SK-N-MC (cell line): ENCODE measurements at regions not wholly inside any gene's neighbourhood (a gene's known extent, or its start where the extent isn't known, plus 50 kb on each side); places are given as distances from the start of the nearest gene placed in this dataset.

ENCODE experiments used
- DNase-seq: peaks from one replicate; pipeline ENCODE4 v3.0.0-alpha.2; 2011; ENCODE audit warnings: low read depth, low spot score
- H3K27ac ChIP-seq: fragments of 200-600 bp; sonication (generic); 2 replicates; pipeline ENCODE4 v1.5.1; 2016; ENCODE audit warnings: mixed run types
- H3K36me3 ChIP-seq: fragments of 200-600 bp; sonication (generic); 2 replicates; pipeline ENCODE4 v1.6.1; 2017; ENCODE audit warnings: antibody characterized with exemption, low read length, mixed read lengths; ENCODE audit not compliant: insufficient read depth
- H3K4me3 ChIP-seq: fragments of 200-600 bp; sonication (generic); 2 replicates; pipeline ENCODE4 v1.5.1; 2016
- H3K9ac ChIP-seq: fragments of 200-600 bp; sonication (generic); 2 replicates; pipeline ENCODE4 v1.8.0; 2017; ENCODE audit warnings: mixed run types, mixed read lengths; ENCODE audit not compliant: insufficient read length
- H3K9me3 ChIP-seq: fragments of 200-600 bp; sonication (generic); 2 replicates; pipeline ENCODE4 v1.6.1; 2017; ENCODE audit warnings: low read depth, mild to moderate bottlenecking, antibody characterized with exemption, low read length, moderate library complexity, mixed read lengths
- EZH2 ChIP-seq: fragments of 200-600 bp; sonication (generic); IDR thresholded peaks from one replicate; pipeline ENCODE4 v1.6.1; 2017; ENCODE audit warnings: antibody characterized with exemption
- FOXP2 ChIP-seq: optimal IDR thresholded peaks from 2 replicates; pipeline ENCODE3; 2011; ENCODE audit warnings: mild to moderate bottlenecking, moderate library complexity; ENCODE audit not compliant: insufficient read depth; ENCODE audit errors: extremely low read length, control extremely low read depth
- POLR2AphosphoS5 ChIP-seq: IDR thresholded peaks from 2 replicates; pipeline ENCODE4 v1.6.1; 2012; ENCODE audit warnings: mild to moderate bottlenecking, low read depth, low read length, borderline replicate concordance

- Histone ChIP-seq H3K27ac (no peak overlapping the region), H3K4me3 (no peak overlapping the region), H3K9ac (no peak overlapping the region), H3K36me3 (no peaks in the 10 kb centered on the region), H3K9me3 (no peaks in the 10 kb centered on the region)
- TF ChIP-seq POLR2AphosphoS5 (no peak), EZH2 (no peak), FOXP2 (no peak)
- DNase-seq, result no peak
Measured at GRCh38 chr14:30287579-30288445, 271.1 kb upstream of the G2E3 start.

- no peak overlapping the region for H3K9ac ChIP-seq
- H3K9me3 ChIP-seq, result no peaks in the 10 kb centered on the region
Measured at GRCh38 chr14:30290001-30290400, 269.0 kb upstream of the G2E3 start.

GRCh38 chr14:30291216-30291615 lies 267.7 kb upstream of the G2E3 start:
- no peaks in the 10 kb centered on the region for H3K36me3 ChIP-seq
- DNase-seq, result no peak
- no peak overlapping the region for H3K27ac ChIP-seq
- TF ChIP-seq POLR2AphosphoS5 (no peak), FOXP2 (no peak), EZH2 (no peak)
- H3K4me3 ChIP-seq, result no peak overlapping the region
- no peak overlapping the region for H3K9ac ChIP-seq
- H3K9me3 ChIP-seq, result no peaks in the 10 kb centered on the region

More at GRCh38 chr14:30290001-30290400, 269.0 kb upstream of the G2E3 start:
- TF ChIP-seq EZH2 (no peak), FOXP2 (no peak), POLR2AphosphoS5 (no peak)
- Histone ChIP-seq H3K4me3 (no peak overlapping the region), H3K27ac (no peak overlapping the region), H3K36me3 (no peaks in the 10 kb centered on the region)
- DNase-seq, result no peak

- TF ChIP-seq FOXP2, result no peak
- no peak for TF ChIP-seq EZH2
- TF ChIP-seq POLR2AphosphoS5, result no peak
- no peaks in the 10 kb centered on the region for H3K36me3 ChIP-seq
- H3K27ac ChIP-seq, result no peak overlapping the region
- no peak overlapping the region for H3K9ac ChIP-seq
- no peak overlapping the region for H3K4me3 ChIP-seq
- no peak for DNase-seq
- no peaks in the 10 kb centered on the region for H3K9me3 ChIP-seq
Measured at GRCh38 chr14:30292541-30292940, 266.4 kb upstream of the G2E3 start.

- Histone ChIP-seq H3K9me3 (no peaks in the 10 kb centered on the region), H3K4me3 (no peak overlapping the region), H3K27ac (no peak overlapping the region), H3K9ac (no peak overlapping the region), H3K36me3 (no peaks in the 10 kb centered on the region)
- DNase-seq, result no peak
- TF ChIP-seq EZH2, result no peak
Measured at GRCh38 chr14:30295980-30296379, 263.0 kb upstream of the G2E3 start.

GRCh38 chr14:30296931-30297405 lies 262.0 kb upstream of the G2E3 start:
- Histone ChIP-seq H3K4me3 (no peak overlapping the region), H3K9ac (no peak overlapping the region), H3K36me3 (no peaks in the 10 kb centered on the region), H3K9me3 (no peaks in the 10 kb centered on the region), H3K27ac (no peak overlapping the region)
- TF ChIP-seq EZH2, result no peak
- TF ChIP-seq POLR2AphosphoS5, result no peak
- TF ChIP-seq FOXP2, result no peak
- DNase-seq, result no peak

GRCh38 chr14:30297876-30298795 lies 260.8 kb upstream of the G2E3 start:
- H3K9ac ChIP-seq, result no peak overlapping the region
- no peak overlapping the region for H3K27ac ChIP-seq
- TF ChIP-seq FOXP2 (no peak), EZH2 (no peak), POLR2AphosphoS5 (no peak)
- no peaks in the 10 kb centered on the region for H3K36me3 ChIP-seq
- DNase-seq, result no peak
- no peak overlapping the region for H3K4me3 ChIP-seq
- H3K9me3 ChIP-seq, result no peaks in the 10 kb centered on the region

GRCh38 chr14:30299915-30300314 lies 259.0 kb upstream of the G2E3 start:
- no peaks in the 10 kb centered on the region for H3K9me3 ChIP-seq
- TF ChIP-seq POLR2AphosphoS5 (no peak), EZH2 (no peak), FOXP2 (no peak)
- H3K9ac ChIP-seq, result no peak overlapping the region
- H3K36me3 ChIP-seq, result no peaks in the 10 kb centered on the region
- no peak for DNase-seq
- H3K4me3 ChIP-seq, result no peak overlapping the region
- no peak overlapping the region for H3K27ac ChIP-seq
